ENCODE measurements at regions not wholly inside any gene's neighbourhood (a gene's known extent, or its start where the extent isn't known, plus 50 kb on each side); places are given as distances from the start of the nearest gene placed in this dataset.
A peak's percentile ranks its signal among the peaks of the same experiment; 100 is the strongest.

DNA sequence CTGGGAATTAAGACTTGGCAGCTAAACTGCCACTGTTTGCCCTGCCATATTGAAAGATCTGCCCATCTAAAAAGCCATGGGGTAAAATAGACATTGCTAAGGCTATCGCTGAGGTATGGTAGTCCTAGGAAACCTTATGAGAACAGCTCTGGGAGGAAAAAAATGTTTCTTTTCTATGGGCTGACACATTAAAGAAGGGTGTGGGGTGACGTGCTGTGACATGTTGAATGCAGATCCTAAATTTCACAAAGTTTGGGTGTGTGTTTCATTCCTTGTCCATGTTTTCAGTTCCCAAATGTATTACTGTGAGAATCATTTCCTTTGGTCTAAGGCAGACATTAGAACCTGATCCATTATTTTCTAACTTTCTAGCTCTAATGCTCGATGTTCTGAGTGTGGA lies 766.4 kb downstream of the BCL11A start:
- 89% methylated on average over 3 of the region's 3 CpGs; no CpG with 5 or more reads in 1 of the 2 experiments for WGBS, 2 experiments (ENCODE audit: extremely low coverage in 1 of 2, insufficient coverage in 1 of 2, insufficient read length in 1 of 2, insufficient replicate concordance in 2 of 2, low coverage in 1 of 2, low lambda C conversion rate in 2 of 2, missing lambda C conversion rate in 1 of 2)

More for the DNA sequence above, 766.4 kb downstream of the BCL11A start:
- POLR2A ChIA-PET (ENCODE audit: partially characterized antibody) = no interaction called here
- no peak overlapping the region for H2BK5ac ChIP-seq (ENCODE audit: low read depth, low read length)
- H2BK120ac ChIP-seq (replicated peaks; ENCODE audit: low read depth, low read length) = no peak overlapping the region
- no peaks in the 10 kb centered on the region for H3K27me3 ChIP-seq (replicated peaks in 1 of 4; ENCODE audit: control insufficient read depth in 3 of 4, extremely low read depth in 1 of 4, insufficient read depth in 3 of 4, low read length in 3 of 4)
- H3K4ac ChIP-seq (replicated peaks; ENCODE audit: insufficient read length, low read depth, low read length) = no peak overlapping the region
- H4K8ac ChIP-seq (ENCODE audit: extremely low read depth, insufficient read depth, low read length) = no peak overlapping the region
- no peaks in the 10 kb centered on the region for H3K23me2 ChIP-seq (ENCODE audit: low read depth, low read length)
- H2AK5ac ChIP-seq (ENCODE audit: low read depth, low read length) = no peak overlapping the region
- FAIRE-seq = no peak
- TF ChIP-seq PHF8 (conservative IDR thresholded peaks at IDR 0.05; ENCODE audit: low read depth, low read length) (no peak), NANOG (IDR thresholded peaks at IDR 0.05; ENCODE audit: insufficient read depth, low read depth, low read length, poor library complexity, severe bottlenecking) (no peak), SP4 (IDR thresholded peaks at IDR 0.05; ENCODE audit: low read length) (no peak), SIN3A (conservative IDR thresholded peaks at IDR 0.05 in 1 of 2, IDR thresholded peaks at IDR 0.05 in 1 of 2; ENCODE audit: low read depth in 1 of 2, low read length in 2 of 2) (no peak), RBBP5 (IDR thresholded peaks at IDR 0.05; ENCODE audit: borderline replicate concordance, low read depth, low read length) (no peak)
- TF ChIP-seq, protein P1, sequence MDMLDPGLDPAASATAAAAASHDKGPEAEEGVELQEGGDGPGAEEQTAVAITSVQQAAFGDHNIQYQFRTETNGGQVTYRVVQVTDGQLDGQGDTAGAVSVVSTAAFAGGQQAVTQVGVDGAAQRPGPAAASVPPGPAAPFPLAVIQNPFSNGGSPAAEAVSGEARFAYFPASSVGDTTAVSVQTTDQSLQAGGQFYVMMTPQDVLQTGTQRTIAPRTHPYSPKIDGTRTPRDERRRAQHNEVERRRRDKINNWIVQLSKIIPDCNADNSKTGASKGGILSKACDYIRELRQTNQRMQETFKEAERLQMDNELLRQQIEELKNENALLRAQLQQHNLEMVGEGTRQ (IDR thresholded peaks at IDR 0.05; ENCODE audit: low read length) = no peak
- TF ChIP-seq, protein P2, sequence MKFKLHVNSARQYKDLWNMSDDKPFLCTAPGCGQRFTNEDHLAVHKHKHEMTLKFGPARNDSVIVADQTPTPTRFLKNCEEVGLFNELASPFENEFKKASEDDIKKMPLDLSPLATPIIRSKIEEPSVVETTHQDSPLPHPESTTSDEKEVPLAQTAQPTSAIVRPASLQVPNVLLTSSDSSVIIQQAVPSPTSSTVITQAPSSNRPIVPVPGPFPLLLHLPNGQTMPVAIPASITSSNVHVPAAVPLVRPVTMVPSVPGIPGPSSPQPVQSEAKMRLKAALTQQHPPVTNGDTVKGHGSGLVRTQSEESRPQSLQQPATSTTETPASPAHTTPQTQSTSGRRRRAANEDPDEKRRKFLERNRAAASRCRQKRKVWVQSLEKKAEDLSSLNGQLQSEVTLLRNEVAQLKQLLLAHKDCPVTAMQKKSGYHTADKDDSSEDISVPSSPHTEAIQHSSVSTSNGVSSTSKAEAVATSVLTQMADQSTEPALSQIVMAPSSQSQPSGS (IDR thresholded peaks at IDR 0.05; ENCODE audit: low read length) = no peak
- no peak overlapping the region for H3K4me3 ChIP-seq (ENCODE audit: extremely low read depth in 1 of 4, insufficient read depth in 2 of 4, low read depth in 3 of 4, low read length in 4 of 4)
- no peak overlapping the region for H3K9ac ChIP-seq (replicated peaks in 1 of 4; ENCODE audit: extremely low read depth in 1 of 4, low read depth in 3 of 4, low read length in 3 of 4)
- H3K4me2 ChIP-seq (ENCODE audit: insufficient read depth in 1 of 2, low read depth in 2 of 2, low read length in 2 of 2) = no peak overlapping the region
- H3K9me3 ChIP-seq (ENCODE audit: insufficient read depth in 2 of 2, low read depth in 1 of 2, low read length in 1 of 2) = no peaks in the 10 kb centered on the region
- H3K23ac ChIP-seq (ENCODE audit: insufficient read length) = no peak overlapping the region
- no peak overlapping the region for H3K27ac ChIP-seq (ENCODE audit: low read depth, low read length)
- no peaks in the 10 kb centered on the region for H3K79me1 ChIP-seq (ENCODE audit: low read depth, low read length)
- H2BK20ac ChIP-seq (ENCODE audit: low read length) = no peak overlapping the region
- no peak overlapping the region for H3K14ac ChIP-seq (ENCODE audit: insufficient read length)
- H3K18ac ChIP-seq (ENCODE audit: extremely low read depth, low read length) = no peak overlapping the region
- no peaks in the 10 kb centered on the region for H4K20me1 ChIP-seq (replicated peaks in 1 of 2; ENCODE audit: control insufficient read depth in 1 of 2, insufficient read depth in 2 of 2, low read length in 2 of 2)
- CTCF ChIA-PET (ENCODE audit: partially characterized antibody) = interaction anchor here (1.1 to 1.3 kb wide), 4 partner anchors 16 to 856 kb away, joined by 3 read pairs; no protein-coding TSS in a partner anchor
- no peak overlapping the region for H2BK12ac ChIP-seq (ENCODE audit: low read depth, low read length)
- H3K56ac ChIP-seq (replicated peaks; ENCODE audit: insufficient read length, low read depth, low read length) = no peak overlapping the region
- no peak overlapping the region for H2BK15ac ChIP-seq (ENCODE audit: low read length)
- no peak overlapping the region for H4K91ac ChIP-seq (replicated peaks; ENCODE audit: insufficient read length, low read length)
- DNase-seq (ENCODE audit: low read depth in 1 of 2, low spot score in 2 of 2) = no peak
- no peaks in the 10 kb centered on the region for H3K79me2 ChIP-seq (ENCODE audit: control insufficient read depth in 1 of 2, insufficient read depth in 2 of 2, low read length in 2 of 2)
- peaks cover 0 to 19% (median 10%) of the 10 kb centered on the region in 4 experiments; a peak in 5 of 7 replicates for H3K4me1 ChIP-seq (replicated peaks in 1 of 4; ENCODE audit: control insufficient read depth in 3 of 4, insufficient read depth in 4 of 4, low read length in 3 of 4)
- H2AFZ ChIP-seq (ENCODE audit: low read length) = peak overlapping the region; percentile 34
- no peaks in the 10 kb centered on the region for H3K36me3 ChIP-seq (ENCODE audit: control insufficient read depth in 2 of 4, insufficient read depth in 4 of 4, low read length in 3 of 4)
- H4K5ac ChIP-seq (ENCODE audit: insufficient read length, low read depth, low read length) = no peak overlapping the region
